HG03175 (cell line): ENCODE measurements at regions not wholly inside any gene's neighbourhood (a gene's known extent, or its start where the extent isn't known, plus 50 kb on each side); places are given as distances from the start of the nearest gene placed in this dataset.
"Not testable (repeated sequence)": the region's sequence is repeated elsewhere in the genome, so short reads cannot be mapped to it uniquely, and the experiment has no call there.

Experiments
- ATAC-seq: cut with Tn5 transposase; IDR thresholded peaks from one replicate; pipeline ENCODE4 v1.9.1; 2021; ENCODE audit warnings: mild to moderate bottlenecking, moderate library complexity; ENCODE audit not compliant: unreplicated experiment

GRCh38 chrX:109782994-109783700 lies 50.1 kb upstream of the ACSL4 start:
- ATAC-seq, result peak; percentile 76

GRCh38 chrX:109783701-109784079 lies 50.6 kb upstream of the ACSL4 start:
- ATAC-seq, result no peak

- ATAC-seq, result no peak
Observed at GRCh38 chrX:109785053-109785452, 52.0 kb upstream of the ACSL4 start.

- ATAC-seq, result not testable (repeated sequence)
Observed at GRCh38 chrX:109790511-109790910, 57.5 kb upstream of the ACSL4 start.

- ATAC-seq, result no peak
Observed at GRCh38 chrX:109793191-109793590, 60.1 kb upstream of the ACSL4 start.

GRCh38 chrX:109795682-109796081 lies 62.6 kb upstream of the ACSL4 start:
- ATAC-seq, result no peak

GRCh38 chrX:109797311-109797975 lies 64.4 kb upstream of the ACSL4 start:
- no peak for ATAC-seq

- no peak for ATAC-seq
Observed at GRCh38 chrX:109812236-109812635, 79.2 kb upstream of the ACSL4 start.

- no peak for ATAC-seq
Observed at GRCh38 chrX:109813236-109813635, 80.2 kb upstream of the ACSL4 start.

GRCh38 chrX:109818976-109819375 lies 85.9 kb upstream of the ACSL4 start:
- no peak for ATAC-seq

- ATAC-seq, result no peak
Observed at GRCh38 chrX:109822861-109823260, 89.8 kb upstream of the ACSL4 start.

GRCh38 chrX:109826954-109827708 lies 94.1 kb upstream of the ACSL4 start:
- no peak for ATAC-seq

- ATAC-seq, result no peak
Observed at GRCh38 chrX:109827772-109828171, 94.7 kb upstream of the ACSL4 start.

GRCh38 chrX:109830157-109830703 lies 97.2 kb upstream of the ACSL4 start:
- ATAC-seq, result peak; percentile 25

GRCh38 chrX:109830704-109831206 lies 97.7 kb upstream of the ACSL4 start:
- ATAC-seq, result peak; percentile 84

GRCh38 chrX:109831326-109831985 lies 98.4 kb upstream of the ACSL4 start:
- peak; percentile 33 for ATAC-seq

GRCh38 chrX:109839694-109840567 lies 106.9 kb upstream of the ACSL4 start:
- no peak for ATAC-seq

GRCh38 chrX:109840585-109840984 lies 107.5 kb upstream of the ACSL4 start:
- ATAC-seq, result no peak

- no peak for ATAC-seq
Observed at GRCh38 chrX:109841257-109841656, 108.2 kb upstream of the ACSL4 start.
